GM12892 (cell line): ENCODE measurements at regions not wholly inside any gene's neighbourhood (a gene's known extent, or its start where the extent isn't known, plus 50 kb on each side); places are given as distances from the start of the nearest gene placed in this dataset.

ENCODE experiments used
- POLR2A ChIP-seq: IDR thresholded peaks from 2 replicates; pipeline ENCODE4 v1.6.1; 2011; ENCODE audit warnings: low read depth, low read length, control low read depth
- TAF1 ChIP-seq: IDR thresholded peaks from 2 replicates; pipeline ENCODE4 v1.6.1; 2011; ENCODE audit warnings: low read depth, mild to moderate bottlenecking, control low read depth, low read length, borderline replicate concordance

GRCh38 chr4:57943682-57944081 lies 833.5 kb upstream of the IGFBP7 start:
- no peak for TF ChIP-seq POLR2A
- no peak for TF ChIP-seq TAF1
